ENCODE measurements at regions not wholly inside any gene's neighbourhood (a gene's known extent, or its start where the extent isn't known, plus 50 kb on each side); places are given as distances from the start of the nearest gene placed in this dataset.

DNA sequence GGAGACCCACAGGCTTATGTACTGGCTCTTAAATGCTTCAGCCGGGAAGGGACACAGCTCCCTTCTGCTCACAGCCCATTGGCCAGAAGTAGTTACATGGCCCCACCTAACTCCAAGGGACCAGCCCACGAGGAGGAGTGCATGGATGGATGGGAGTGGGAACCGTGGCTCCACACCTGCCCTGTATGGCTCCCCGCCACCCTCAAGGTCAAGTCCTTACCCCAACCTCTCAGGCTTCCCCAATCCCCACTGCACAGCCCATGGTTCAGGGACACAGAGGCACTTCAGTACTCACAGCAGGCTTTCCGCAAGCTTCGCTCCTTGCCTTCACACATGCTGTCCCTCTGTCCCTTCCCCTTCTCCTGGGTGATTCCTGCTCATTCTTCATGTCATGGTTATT, 137.9 kb upstream of the KCNG1 start:
- Histone ChIP-seq H2BK20ac (ENCODE audit: low read depth, low read length) (no peak overlapping the region), H3K27me3 (ENCODE audit: control insufficient read depth, insufficient read depth, low read length) (peaks cover 74% of the 10 kb centered on the region), H4K5ac (ENCODE audit: low read depth, low read length) (no peak overlapping the region), H2AFZ (replicated peaks; ENCODE audit: low read length, poor library complexity) (no peak overlapping the region), H3K23ac (ENCODE audit: low read depth, low read length) (no peak overlapping the region), H3K79me1 (ENCODE audit: low read depth in 1 of 2, low read length in 2 of 2) (no peaks in the 10 kb centered on the region), H2AK5ac (ENCODE audit: low read depth, low read length) (no peak overlapping the region), H3K9ac (ENCODE audit: low read depth, low read length) (no peak overlapping the region), H2BK120ac (ENCODE audit: low read depth, low read length) (no peak overlapping the region), H2BK15ac (ENCODE audit: low read depth, low read length) (no peak overlapping the region), H2AK9ac (replicated peaks; ENCODE audit: low read depth, low read length, poor library complexity) (no peak overlapping the region), H3K36me3 (ENCODE audit: control insufficient read depth, insufficient read depth, low read length) (no peaks in the 10 kb centered on the region), H4K8ac (ENCODE audit: low read depth in 2 of 2, low read length in 2 of 2) (no peak overlapping the region), H3K4ac (ENCODE audit: low read depth, low read length) (no peak overlapping the region), H3K9me1 (ENCODE audit: insufficient read depth, low read length) (no peaks in the 10 kb centered on the region), H2BK5ac (ENCODE audit: low read depth, low read length, poor library complexity, severe bottlenecking) (no peak overlapping the region), H3K56ac (ENCODE audit: extremely low read depth, insufficient read depth, low read length) (no peak overlapping the region), H3K4me2 (ENCODE audit: low read depth, low read length) (no peak overlapping the region), H3K18ac (ENCODE audit: low read depth, low read length) (no peak overlapping the region), H3K9me3 (ENCODE audit: control insufficient read depth, insufficient read depth, low read length) (no peaks in the 10 kb centered on the region), H4K91ac (ENCODE audit: insufficient read depth, low read depth, low read length) (no peak overlapping the region), H4K20me1 (ENCODE audit: insufficient read depth, low read length) (no peaks in the 10 kb centered on the region; the same call in 1 of the 2 replicates), H3K14ac (replicated peaks; ENCODE audit: low read depth, low read length) (no peak overlapping the region), H3K4me3 (ENCODE audit: insufficient read depth, low read depth, low read length) (no peak overlapping the region), H3K4me1 (ENCODE audit: control insufficient read depth, insufficient read depth, low read length) (peaks cover 5% of the 10 kb centered on the region), H3K27ac (ENCODE audit: insufficient read depth, low read length) (no peak overlapping the region)
- no peak for TF ChIP-seq BHLHE40 (IDR thresholded peaks at IDR 0.05; ENCODE audit: low read depth, low read length)
- no peak for TF ChIP-seq FOS (IDR thresholded peaks at IDR 0.05; ENCODE audit: low read depth, low read length)
- intact Hi-C loops (cut with micrococcal nuclease) (no loop called here), in situ Hi-C loops (cut with MboI; ENCODE audit: low sequenced_read_pairs) (no loop called here), dilution Hi-C loops (cut with HindIII; ENCODE audit: low sequenced_read_pairs, unreplicated experiment) (no loop called here)
- ATAC-seq (ENCODE audit: low read depth) (no peak), DNase-seq (no peak)
- BruUV-seq (replicated peaks) = no TSS peak
- ChIA-PET POLR2A (ENCODE audit: unreplicated experiment) (no interaction called here), CTCF (no interaction called here)
- WGBS, 2 experiments (ENCODE audit: extremely low coverage in 2 of 2, insufficient read length in 1 of 2) = no CpG with 5 or more reads among the region's 6 CpGs

Data from IMR-90 (cell line).